ENCODE measurements at regions not wholly inside any gene's neighbourhood (a gene's known extent, or its start where the extent isn't known, plus 50 kb on each side); places are given as distances from the start of the nearest gene placed in this dataset.

- H3K79me2 ChIP-seq (ENCODE audit: control insufficient read depth, insufficient read depth, low read length, unreplicated experiment) = no peaks in the 10 kb centered on the region
- H3K36me3 ChIP-seq (ENCODE audit: insufficient read depth, low read length) = no peaks in the 10 kb centered on the region
- H3K4me3 ChIP-seq (ENCODE audit: low read depth, low read length) = no peak overlapping the region
- no peak overlapping the region for H2AFZ ChIP-seq (ENCODE audit: low read length, unreplicated experiment)
- H3K4me1 ChIP-seq (ENCODE audit: control insufficient read depth, insufficient read depth, low read length, unreplicated experiment) = no peaks in the 10 kb centered on the region
- no peak overlapping the region for H3K27ac ChIP-seq (ENCODE audit: low read depth, low read length)
- peaks cover 58% of the 10 kb centered on the region for H3K27me3 ChIP-seq (ENCODE audit: insufficient read depth, low read length)
These were observed 81.4 kb upstream of the FOXF1 start for GRCh38 chr16:86428729-86429517.

- no peaks in the 10 kb centered on the region for H3K4me1 ChIP-seq (ENCODE audit: control insufficient read depth, insufficient read depth, low read length, unreplicated experiment)
- no peak overlapping the region for H3K27ac ChIP-seq (ENCODE audit: low read depth, low read length)
- H2AFZ ChIP-seq (ENCODE audit: low read length, unreplicated experiment) = no peak overlapping the region
- no peak overlapping the region for H3K4me3 ChIP-seq (ENCODE audit: low read depth, low read length)
- H3K36me3 ChIP-seq (ENCODE audit: insufficient read depth, low read length) = no peaks in the 10 kb centered on the region
- H3K79me2 ChIP-seq (ENCODE audit: control insufficient read depth, insufficient read depth, low read length, unreplicated experiment) = no peaks in the 10 kb centered on the region
- H3K27me3 ChIP-seq (ENCODE audit: insufficient read depth, low read length) = peaks cover 53% of the 10 kb centered on the region
These were observed 80.7 kb upstream of the FOXF1 start for GRCh38 chr16:86429663-86430062.

- Histone ChIP-seq H2AFZ (ENCODE audit: low read length, unreplicated experiment) (no peak overlapping the region), H3K4me1 (ENCODE audit: control insufficient read depth, insufficient read depth, low read length, unreplicated experiment) (no peaks in the 10 kb centered on the region), H3K27me3 (ENCODE audit: insufficient read depth, low read length) (peaks cover 57% of the 10 kb centered on the region), H3K36me3 (ENCODE audit: insufficient read depth, low read length) (no peaks in the 10 kb centered on the region), H3K4me3 (ENCODE audit: low read depth, low read length) (no peak overlapping the region), H3K27ac (ENCODE audit: low read depth, low read length) (no peak overlapping the region), H3K79me2 (ENCODE audit: control insufficient read depth, insufficient read depth, low read length, unreplicated experiment) (no peaks in the 10 kb centered on the region)
These were observed 79.5 kb upstream of the FOXF1 start for GRCh38 chr16:86430814-86431213.

- H3K4me3 ChIP-seq (ENCODE audit: low read depth, low read length) = no peak overlapping the region
- no peaks in the 10 kb centered on the region for H3K79me2 ChIP-seq (ENCODE audit: control insufficient read depth, insufficient read depth, low read length, unreplicated experiment)
- H2AFZ ChIP-seq (ENCODE audit: low read length, unreplicated experiment) = no peak overlapping the region
- no peaks in the 10 kb centered on the region for H3K4me1 ChIP-seq (ENCODE audit: control insufficient read depth, insufficient read depth, low read length, unreplicated experiment)
- H3K27me3 ChIP-seq (ENCODE audit: insufficient read depth, low read length) = peaks cover 57% of the 10 kb centered on the region
- H3K27ac ChIP-seq (ENCODE audit: low read depth, low read length) = no peak overlapping the region
- no peaks in the 10 kb centered on the region for H3K36me3 ChIP-seq (ENCODE audit: insufficient read depth, low read length)
These were observed 78.8 kb upstream of the FOXF1 start for GRCh38 chr16:86431540-86431939.

GRCh38 chr16:86432048-86432447 lies 78.3 kb upstream of the FOXF1 start:
- H3K4me1 ChIP-seq (ENCODE audit: control insufficient read depth, insufficient read depth, low read length, unreplicated experiment) = no peaks in the 10 kb centered on the region
- H3K27ac ChIP-seq (ENCODE audit: low read depth, low read length) = no peak overlapping the region
- peaks cover 62% of the 10 kb centered on the region for H3K27me3 ChIP-seq (ENCODE audit: insufficient read depth, low read length)
- H3K79me2 ChIP-seq (ENCODE audit: control insufficient read depth, insufficient read depth, low read length, unreplicated experiment) = no peaks in the 10 kb centered on the region
- H3K4me3 ChIP-seq (ENCODE audit: low read depth, low read length) = no peak overlapping the region
- no peaks in the 10 kb centered on the region for H3K36me3 ChIP-seq (ENCODE audit: insufficient read depth, low read length)
- no peak overlapping the region for H2AFZ ChIP-seq (ENCODE audit: low read length, unreplicated experiment)

- H3K79me2 ChIP-seq (ENCODE audit: control insufficient read depth, insufficient read depth, low read length, unreplicated experiment) = no peaks in the 10 kb centered on the region
- no peaks in the 10 kb centered on the region for H3K36me3 ChIP-seq (ENCODE audit: insufficient read depth, low read length)
- H3K27ac ChIP-seq (ENCODE audit: low read depth, low read length) = no peak overlapping the region
- H3K4me3 ChIP-seq (ENCODE audit: low read depth, low read length) = no peak overlapping the region
- no peaks in the 10 kb centered on the region for H3K4me1 ChIP-seq (ENCODE audit: control insufficient read depth, insufficient read depth, low read length, unreplicated experiment)
- no peak overlapping the region for H2AFZ ChIP-seq (ENCODE audit: low read length, unreplicated experiment)
- peaks cover 65% of the 10 kb centered on the region for H3K27me3 ChIP-seq (ENCODE audit: insufficient read depth, low read length)
These were observed 77.6 kb upstream of the FOXF1 start for GRCh38 chr16:86432691-86433090.

GRCh38 chr16:86436466-86437185 lies 73.7 kb upstream of the FOXF1 start:
- Histone ChIP-seq H3K4me3 (ENCODE audit: low read depth, low read length) (no peak overlapping the region), H3K27me3 (ENCODE audit: insufficient read depth, low read length) (peaks cover 59% of the 10 kb centered on the region), H3K36me3 (ENCODE audit: insufficient read depth, low read length) (no peaks in the 10 kb centered on the region), H3K79me2 (ENCODE audit: control insufficient read depth, insufficient read depth, low read length, unreplicated experiment) (no peaks in the 10 kb centered on the region), H2AFZ (ENCODE audit: low read length, unreplicated experiment) (no peak overlapping the region), H3K4me1 (ENCODE audit: control insufficient read depth, insufficient read depth, low read length, unreplicated experiment) (no peaks in the 10 kb centered on the region), H3K27ac (ENCODE audit: low read depth, low read length) (no peak overlapping the region)

GRCh38 chr16:86437348-86437747 lies 73.0 kb upstream of the FOXF1 start:
- Histone ChIP-seq H3K4me3 (ENCODE audit: low read depth, low read length) (no peak overlapping the region), H3K79me2 (ENCODE audit: control insufficient read depth, insufficient read depth, low read length, unreplicated experiment) (no peaks in the 10 kb centered on the region), H3K27me3 (ENCODE audit: insufficient read depth, low read length) (peaks cover 61% of the 10 kb centered on the region), H3K36me3 (ENCODE audit: insufficient read depth, low read length) (no peaks in the 10 kb centered on the region), H3K4me1 (ENCODE audit: control insufficient read depth, insufficient read depth, low read length, unreplicated experiment) (no peaks in the 10 kb centered on the region), H2AFZ (ENCODE audit: low read length, unreplicated experiment) (no peak overlapping the region), H3K27ac (ENCODE audit: low read depth, low read length) (no peak overlapping the region)

- Histone ChIP-seq H3K4me3 (ENCODE audit: low read depth, low read length) (no peak overlapping the region), H3K27me3 (ENCODE audit: insufficient read depth, low read length) (peaks cover 47% of the 10 kb centered on the region), H3K27ac (ENCODE audit: low read depth, low read length) (no peak overlapping the region), H3K36me3 (ENCODE audit: insufficient read depth, low read length) (no peaks in the 10 kb centered on the region), H3K4me1 (ENCODE audit: control insufficient read depth, insufficient read depth, low read length, unreplicated experiment) (no peaks in the 10 kb centered on the region), H3K79me2 (ENCODE audit: control insufficient read depth, insufficient read depth, low read length, unreplicated experiment) (no peaks in the 10 kb centered on the region), H2AFZ (ENCODE audit: low read length, unreplicated experiment) (no peak overlapping the region)
These were observed 67.6 kb upstream of the FOXF1 start for GRCh38 chr16:86442703-86443102.

- Histone ChIP-seq H3K36me3 (ENCODE audit: insufficient read depth, low read length) (no peaks in the 10 kb centered on the region), H3K27ac (ENCODE audit: low read depth, low read length) (no peak overlapping the region), H3K4me1 (ENCODE audit: control insufficient read depth, insufficient read depth, low read length, unreplicated experiment) (no peaks in the 10 kb centered on the region), H3K4me3 (ENCODE audit: low read depth, low read length) (no peak overlapping the region), H2AFZ (ENCODE audit: low read length, unreplicated experiment) (no peak overlapping the region), H3K79me2 (ENCODE audit: control insufficient read depth, insufficient read depth, low read length, unreplicated experiment) (no peaks in the 10 kb centered on the region), H3K27me3 (ENCODE audit: insufficient read depth, low read length) (peaks cover 43% of the 10 kb centered on the region)
These were observed 66.7 kb upstream of the FOXF1 start for GRCh38 chr16:86443508-86444147.
